ENCODE measurements at regions not wholly inside any gene's neighbourhood (a gene's known extent, or its start where the extent isn't known, plus 50 kb on each side); places are given as distances from the start of the nearest gene placed in this dataset.

DNA sequence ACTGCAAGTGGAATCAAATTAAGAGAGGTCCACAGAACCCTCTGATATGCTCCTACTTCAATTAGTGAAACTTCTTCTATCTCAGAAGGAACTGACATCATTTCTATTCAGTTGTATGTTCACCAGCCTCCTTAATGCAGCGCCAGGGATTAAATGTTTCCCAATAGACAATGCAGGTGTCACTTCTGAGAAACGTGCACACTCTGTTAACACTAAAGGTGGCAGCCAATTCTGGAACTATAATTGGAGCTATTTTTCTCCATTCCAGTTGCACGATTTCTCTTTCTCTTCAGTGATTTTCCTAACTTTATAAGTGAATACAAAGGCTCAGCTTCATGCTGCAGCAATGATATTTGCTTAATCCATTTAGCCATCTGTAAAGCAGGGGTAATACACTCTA is 821.9 kb downstream of the TDRD15 start:
- TF ChIP-seq EGR1 (IDR thresholded peaks at IDR 0.05; ENCODE audit: low read depth): no peak
- BruUV-seq (replicated peaks): no TSS peak
- Histone ChIP-seq H3K36me3 (ENCODE audit: control insufficient read depth in 1 of 2, insufficient read depth in 2 of 2, low read length in 2 of 2) (no peaks in the 10 kb centered on the region), H3K4me2 (ENCODE audit: low read length) (no peak overlapping the region), H3K27me3 (ENCODE audit: insufficient read depth, low read length) (no peaks in the 10 kb centered on the region), H3K9me2 (ENCODE audit: insufficient read depth) (no peaks in the 10 kb centered on the region), H4K20me1 (ENCODE audit: insufficient read depth) (no peaks in the 10 kb centered on the region), H3K27ac (ENCODE audit: low read depth, low read length) (no peak overlapping the region), H3K79me2 (ENCODE audit: insufficient read depth, low read length) (no peaks in the 10 kb centered on the region), H3K4me3 (replicated peaks in 1 of 2; ENCODE audit: low read depth in 1 of 2, low read length in 2 of 2) (no peak overlapping the region), H2AFZ (ENCODE audit: low read depth, low read length, poor library complexity, severe bottlenecking) (no peak overlapping the region), H3K4me1 (ENCODE audit: control insufficient read depth in 1 of 2, insufficient read depth in 2 of 2, low read length in 2 of 2) (no peaks in the 10 kb centered on the region), H3K9ac (ENCODE audit: low read length) (no peak overlapping the region), H3K9me3 (ENCODE audit: control insufficient read depth in 1 of 2, insufficient read depth in 1 of 2, low read depth in 1 of 2, low read length in 2 of 2) (peaks cover 0 to 26% of the 10 kb centered on the region in 2 experiments; a peak in 2 of 4 replicates)
- ATAC-seq (no peak), DNase-seq (ENCODE audit: low read depth, low spot score) (no peak)
- ChIA-PET CTCF (no interaction called here), RAD21 (ENCODE audit: low non-redundant PET in 1 of 2, low total read pairs in 2 of 2, uncharacterized antibody in 2 of 2, unreplicated experiment in 2 of 2) (no interaction called here), POLR2A (no interaction called here)
- intact Hi-C loops (cut with micrococcal nuclease): no loop called here

DNA sequence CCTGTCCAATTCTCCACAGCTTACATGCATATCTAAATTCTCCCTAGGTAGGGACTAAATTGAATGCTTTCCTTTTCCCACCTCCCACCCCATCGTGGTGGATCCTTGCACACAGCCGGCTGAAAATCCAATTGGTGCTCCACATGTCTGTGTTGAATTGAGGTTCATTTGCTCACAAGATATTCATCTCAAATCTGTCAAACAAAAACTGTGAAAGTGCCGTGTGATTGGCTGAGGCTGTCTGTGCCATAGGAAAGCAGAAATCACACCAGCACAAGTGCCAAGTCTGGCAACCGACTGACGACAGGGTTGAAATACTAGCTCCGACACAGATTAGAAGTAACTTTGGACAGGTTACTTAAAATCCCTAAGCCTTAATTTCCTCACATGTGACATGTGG is 823.3 kb downstream of the TDRD15 start:
- intact Hi-C loops (cut with micrococcal nuclease): no loop called here
- ChIA-PET RAD21 (ENCODE audit: low non-redundant PET in 1 of 2, low total read pairs in 2 of 2, uncharacterized antibody in 2 of 2, unreplicated experiment in 2 of 2) (no interaction called here), POLR2A (no interaction called here), CTCF (no interaction called here)
- Histone ChIP-seq H3K36me3 (ENCODE audit: control insufficient read depth in 1 of 2, insufficient read depth in 2 of 2, low read length in 2 of 2) (no peaks in the 10 kb centered on the region), H3K4me1 (ENCODE audit: control insufficient read depth in 1 of 2, insufficient read depth in 2 of 2, low read length in 2 of 2) (no peaks in the 10 kb centered on the region), H3K27ac (ENCODE audit: low read depth, low read length) (no peak overlapping the region), H3K4me3 (replicated peaks in 1 of 2; ENCODE audit: low read depth in 1 of 2, low read length in 2 of 2) (no peak overlapping the region), H3K9me3 (ENCODE audit: control insufficient read depth in 1 of 2, insufficient read depth in 1 of 2, low read depth in 1 of 2, low read length in 2 of 2) (peaks cover 0 to 26% of the 10 kb centered on the region in 2 experiments; a peak in 2 of 4 replicates), H3K9me2 (ENCODE audit: insufficient read depth) (no peaks in the 10 kb centered on the region), H4K20me1 (ENCODE audit: insufficient read depth) (no peaks in the 10 kb centered on the region), H3K4me2 (ENCODE audit: low read length) (no peak overlapping the region), H3K79me2 (ENCODE audit: insufficient read depth, low read length) (no peaks in the 10 kb centered on the region), H2AFZ (ENCODE audit: low read depth, low read length, poor library complexity, severe bottlenecking) (no peak overlapping the region), H3K27me3 (ENCODE audit: insufficient read depth, low read length) (no peaks in the 10 kb centered on the region), H3K9ac (ENCODE audit: low read length) (no peak overlapping the region)
- DNase-seq (ENCODE audit: low read depth, low spot score) (no peak), ATAC-seq (no peak)
- no TSS peak for BruUV-seq (replicated peaks)
- TF ChIP-seq RAD21 (IDR thresholded peaks at IDR 0.05; ENCODE audit: low read depth): no peak
- no peak for TF ChIP-seq CEBPB (IDR thresholded peaks at IDR 0.05; ENCODE audit: low read depth)
- TF ChIP-seq SP1 (IDR thresholded peaks at IDR 0.05; ENCODE audit: low read depth): no peak
- TF ChIP-seq, protein P1, sequence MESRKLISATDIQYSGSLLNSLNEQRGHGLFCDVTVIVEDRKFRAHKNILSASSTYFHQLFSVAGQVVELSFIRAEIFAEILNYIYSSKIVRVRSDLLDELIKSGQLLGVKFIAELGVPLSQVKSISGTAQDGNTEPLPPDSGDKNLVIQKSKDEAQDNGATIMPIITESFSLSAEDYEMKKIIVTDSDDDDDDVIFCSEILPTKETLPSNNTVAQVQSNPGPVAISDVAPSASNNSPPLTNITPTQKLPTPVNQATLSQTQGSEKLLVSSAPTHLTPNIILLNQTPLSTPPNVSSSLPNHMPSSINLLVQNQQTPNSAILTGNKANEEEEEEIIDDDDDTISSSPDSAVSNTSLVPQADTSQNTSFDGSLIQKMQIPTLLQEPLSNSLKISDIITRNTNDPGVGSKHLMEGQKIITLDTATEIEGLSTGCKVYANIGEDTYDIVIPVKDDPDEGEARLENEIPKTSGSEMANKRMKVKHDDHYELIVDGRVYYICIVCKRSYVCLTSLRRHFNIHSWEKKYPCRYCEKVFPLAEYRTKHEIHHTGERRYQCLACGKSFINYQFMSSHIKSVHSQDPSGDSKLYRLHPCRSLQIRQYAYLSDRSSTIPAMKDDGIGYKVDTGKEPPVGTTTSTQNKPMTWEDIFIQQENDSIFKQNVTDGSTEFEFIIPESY (IDR thresholded peaks at IDR 0.05; ENCODE audit: extremely low read depth, insufficient replicate concordance, low read length): no peak
- TF ChIP-seq ZFX (IDR thresholded peaks at IDR 0.05): no peak
- no peak for TF ChIP-seq POLR2A (IDR thresholded peaks at IDR 0.05; ENCODE audit: borderline replicate concordance, extremely low read depth, insufficient read depth, insufficient read length)
- TF ChIP-seq FOSL1 (IDR thresholded peaks at IDR 0.05; ENCODE audit: low read depth): no peak
- no peak for TF ChIP-seq ELF1 (IDR thresholded peaks at IDR 0.05; ENCODE audit: borderline replicate concordance, low read depth)
- TF ChIP-seq YY1 (IDR thresholded peaks at IDR 0.05; ENCODE audit: extremely low read depth, insufficient replicate concordance, low read depth, low read length): no peak
- TF ChIP-seq, protein P2, sequence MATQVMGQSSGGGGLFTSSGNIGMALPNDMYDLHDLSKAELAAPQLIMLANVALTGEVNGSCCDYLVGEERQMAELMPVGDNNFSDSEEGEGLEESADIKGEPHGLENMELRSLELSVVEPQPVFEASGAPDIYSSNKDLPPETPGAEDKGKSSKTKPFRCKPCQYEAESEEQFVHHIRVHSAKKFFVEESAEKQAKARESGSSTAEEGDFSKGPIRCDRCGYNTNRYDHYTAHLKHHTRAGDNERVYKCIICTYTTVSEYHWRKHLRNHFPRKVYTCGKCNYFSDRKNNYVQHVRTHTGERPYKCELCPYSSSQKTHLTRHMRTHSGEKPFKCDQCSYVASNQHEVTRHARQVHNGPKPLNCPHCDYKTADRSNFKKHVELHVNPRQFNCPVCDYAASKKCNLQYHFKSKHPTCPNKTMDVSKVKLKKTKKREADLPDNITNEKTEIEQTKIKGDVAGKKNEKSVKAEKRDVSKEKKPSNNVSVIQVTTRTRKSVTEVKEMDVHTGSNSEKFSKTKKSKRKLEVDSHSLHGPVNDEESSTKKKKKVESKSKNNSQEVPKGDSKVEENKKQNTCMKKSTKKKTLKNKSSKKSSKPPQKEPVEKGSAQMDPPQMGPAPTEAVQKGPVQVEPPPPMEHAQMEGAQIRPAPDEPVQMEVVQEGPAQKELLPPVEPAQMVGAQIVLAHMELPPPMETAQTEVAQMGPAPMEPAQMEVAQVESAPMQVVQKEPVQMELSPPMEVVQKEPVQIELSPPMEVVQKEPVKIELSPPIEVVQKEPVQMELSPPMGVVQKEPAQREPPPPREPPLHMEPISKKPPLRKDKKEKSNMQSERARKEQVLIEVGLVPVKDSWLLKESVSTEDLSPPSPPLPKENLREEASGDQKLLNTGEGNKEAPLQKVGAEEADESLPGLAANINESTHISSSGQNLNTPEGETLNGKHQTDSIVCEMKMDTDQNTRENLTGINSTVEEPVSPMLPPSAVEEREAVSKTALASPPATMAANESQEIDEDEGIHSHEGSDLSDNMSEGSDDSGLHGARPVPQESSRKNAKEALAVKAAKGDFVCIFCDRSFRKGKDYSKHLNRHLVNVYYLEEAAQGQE (IDR thresholded peaks at IDR 0.05; ENCODE audit: low read depth): no peak
- TF ChIP-seq, protein P3, sequence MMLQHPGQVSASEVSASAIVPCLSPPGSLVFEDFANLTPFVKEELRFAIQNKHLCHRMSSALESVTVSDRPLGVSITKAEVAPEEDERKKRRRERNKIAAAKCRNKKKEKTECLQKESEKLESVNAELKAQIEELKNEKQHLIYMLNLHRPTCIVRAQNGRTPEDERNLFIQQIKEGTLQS (IDR thresholded peaks at IDR 0.05): no peak
- TF ChIP-seq, protein P4, sequence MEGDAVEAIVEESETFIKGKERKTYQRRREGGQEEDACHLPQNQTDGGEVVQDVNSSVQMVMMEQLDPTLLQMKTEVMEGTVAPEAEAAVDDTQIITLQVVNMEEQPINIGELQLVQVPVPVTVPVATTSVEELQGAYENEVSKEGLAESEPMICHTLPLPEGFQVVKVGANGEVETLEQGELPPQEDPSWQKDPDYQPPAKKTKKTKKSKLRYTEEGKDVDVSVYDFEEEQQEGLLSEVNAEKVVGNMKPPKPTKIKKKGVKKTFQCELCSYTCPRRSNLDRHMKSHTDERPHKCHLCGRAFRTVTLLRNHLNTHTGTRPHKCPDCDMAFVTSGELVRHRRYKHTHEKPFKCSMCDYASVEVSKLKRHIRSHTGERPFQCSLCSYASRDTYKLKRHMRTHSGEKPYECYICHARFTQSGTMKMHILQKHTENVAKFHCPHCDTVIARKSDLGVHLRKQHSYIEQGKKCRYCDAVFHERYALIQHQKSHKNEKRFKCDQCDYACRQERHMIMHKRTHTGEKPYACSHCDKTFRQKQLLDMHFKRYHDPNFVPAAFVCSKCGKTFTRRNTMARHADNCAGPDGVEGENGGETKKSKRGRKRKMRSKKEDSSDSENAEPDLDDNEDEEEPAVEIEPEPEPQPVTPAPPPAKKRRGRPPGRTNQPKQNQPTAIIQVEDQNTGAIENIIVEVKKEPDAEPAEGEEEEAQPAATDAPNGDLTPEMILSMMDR (IDR thresholded peaks at IDR 0.05 in 2 of 3, conservative IDR thresholded peaks at IDR 0.05 in 1 of 3; ENCODE audit: borderline replicate concordance in 1 of 3, insufficient read depth in 1 of 3, low read depth in 2 of 3, low read length in 2 of 3): no peak
- no peak for TF ChIP-seq EZH2 (IDR thresholded peaks at IDR 0.05)
